ENCODE measurements at regions not wholly inside any gene's neighbourhood (a gene's known extent, or its start where the extent isn't known, plus 50 kb on each side); places are given as distances from the start of the nearest gene placed in this dataset.

DNA sequence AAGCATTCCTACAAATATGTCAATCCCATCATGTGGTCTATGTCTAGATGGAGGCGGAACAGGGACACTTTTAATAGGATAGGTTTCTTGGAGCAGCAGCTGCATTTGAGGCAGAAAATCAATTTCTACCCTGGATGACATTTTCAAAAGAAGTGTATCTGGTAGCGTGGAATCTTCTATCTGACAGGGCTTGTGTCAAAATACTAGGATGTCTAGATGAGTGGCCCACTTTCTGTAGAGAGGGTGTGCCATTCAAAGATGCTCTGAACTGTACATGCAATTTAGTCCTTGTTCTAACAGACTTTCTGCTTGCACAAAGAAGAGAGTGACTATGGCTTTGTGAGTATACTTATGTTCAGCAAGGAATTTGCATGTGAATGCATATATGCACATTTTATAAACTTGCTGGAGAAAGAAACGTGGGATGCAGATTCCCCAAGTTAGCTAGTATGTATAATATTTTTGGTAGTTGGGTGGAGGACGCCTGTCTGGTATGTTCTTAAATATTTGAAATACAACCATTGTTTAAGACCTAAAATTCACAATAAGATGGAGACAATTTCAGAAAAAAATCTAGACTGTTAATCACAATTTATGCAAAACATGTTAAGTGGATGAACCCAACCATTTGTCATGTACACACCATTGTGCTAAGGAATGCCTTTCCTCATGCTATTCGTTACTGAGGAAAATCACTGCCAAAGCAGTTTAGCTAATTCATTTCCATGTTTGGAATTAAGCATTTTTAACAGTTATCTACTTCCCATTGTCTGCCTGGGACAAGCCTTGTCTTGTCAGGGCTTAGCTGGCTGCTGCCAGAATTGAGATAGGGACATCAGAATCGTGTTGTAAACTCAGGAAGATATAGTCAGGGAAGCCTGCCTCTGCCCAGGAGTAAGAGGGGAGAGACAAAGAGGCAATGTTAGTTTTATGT lies 129.1 kb upstream of the MEF2C start:
- TF ChIP-seq, protein P1, sequence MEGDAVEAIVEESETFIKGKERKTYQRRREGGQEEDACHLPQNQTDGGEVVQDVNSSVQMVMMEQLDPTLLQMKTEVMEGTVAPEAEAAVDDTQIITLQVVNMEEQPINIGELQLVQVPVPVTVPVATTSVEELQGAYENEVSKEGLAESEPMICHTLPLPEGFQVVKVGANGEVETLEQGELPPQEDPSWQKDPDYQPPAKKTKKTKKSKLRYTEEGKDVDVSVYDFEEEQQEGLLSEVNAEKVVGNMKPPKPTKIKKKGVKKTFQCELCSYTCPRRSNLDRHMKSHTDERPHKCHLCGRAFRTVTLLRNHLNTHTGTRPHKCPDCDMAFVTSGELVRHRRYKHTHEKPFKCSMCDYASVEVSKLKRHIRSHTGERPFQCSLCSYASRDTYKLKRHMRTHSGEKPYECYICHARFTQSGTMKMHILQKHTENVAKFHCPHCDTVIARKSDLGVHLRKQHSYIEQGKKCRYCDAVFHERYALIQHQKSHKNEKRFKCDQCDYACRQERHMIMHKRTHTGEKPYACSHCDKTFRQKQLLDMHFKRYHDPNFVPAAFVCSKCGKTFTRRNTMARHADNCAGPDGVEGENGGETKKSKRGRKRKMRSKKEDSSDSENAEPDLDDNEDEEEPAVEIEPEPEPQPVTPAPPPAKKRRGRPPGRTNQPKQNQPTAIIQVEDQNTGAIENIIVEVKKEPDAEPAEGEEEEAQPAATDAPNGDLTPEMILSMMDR (IDR thresholded peaks at IDR 0.05; ENCODE audit: insufficient read depth, low read length), result no peak
- TF ChIP-seq, protein P2, sequence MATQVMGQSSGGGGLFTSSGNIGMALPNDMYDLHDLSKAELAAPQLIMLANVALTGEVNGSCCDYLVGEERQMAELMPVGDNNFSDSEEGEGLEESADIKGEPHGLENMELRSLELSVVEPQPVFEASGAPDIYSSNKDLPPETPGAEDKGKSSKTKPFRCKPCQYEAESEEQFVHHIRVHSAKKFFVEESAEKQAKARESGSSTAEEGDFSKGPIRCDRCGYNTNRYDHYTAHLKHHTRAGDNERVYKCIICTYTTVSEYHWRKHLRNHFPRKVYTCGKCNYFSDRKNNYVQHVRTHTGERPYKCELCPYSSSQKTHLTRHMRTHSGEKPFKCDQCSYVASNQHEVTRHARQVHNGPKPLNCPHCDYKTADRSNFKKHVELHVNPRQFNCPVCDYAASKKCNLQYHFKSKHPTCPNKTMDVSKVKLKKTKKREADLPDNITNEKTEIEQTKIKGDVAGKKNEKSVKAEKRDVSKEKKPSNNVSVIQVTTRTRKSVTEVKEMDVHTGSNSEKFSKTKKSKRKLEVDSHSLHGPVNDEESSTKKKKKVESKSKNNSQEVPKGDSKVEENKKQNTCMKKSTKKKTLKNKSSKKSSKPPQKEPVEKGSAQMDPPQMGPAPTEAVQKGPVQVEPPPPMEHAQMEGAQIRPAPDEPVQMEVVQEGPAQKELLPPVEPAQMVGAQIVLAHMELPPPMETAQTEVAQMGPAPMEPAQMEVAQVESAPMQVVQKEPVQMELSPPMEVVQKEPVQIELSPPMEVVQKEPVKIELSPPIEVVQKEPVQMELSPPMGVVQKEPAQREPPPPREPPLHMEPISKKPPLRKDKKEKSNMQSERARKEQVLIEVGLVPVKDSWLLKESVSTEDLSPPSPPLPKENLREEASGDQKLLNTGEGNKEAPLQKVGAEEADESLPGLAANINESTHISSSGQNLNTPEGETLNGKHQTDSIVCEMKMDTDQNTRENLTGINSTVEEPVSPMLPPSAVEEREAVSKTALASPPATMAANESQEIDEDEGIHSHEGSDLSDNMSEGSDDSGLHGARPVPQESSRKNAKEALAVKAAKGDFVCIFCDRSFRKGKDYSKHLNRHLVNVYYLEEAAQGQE (IDR thresholded peaks at IDR 0.05; ENCODE audit: insufficient replicate concordance, low read depth), result no peak
- TF ChIP-seq GABPA (IDR thresholded peaks at IDR 0.05; ENCODE audit: low read depth) (no peak), POLR2AphosphoS5 (IDR thresholded peaks at IDR 0.05; ENCODE audit: low read depth) (no peak), SPI1 (IDR thresholded peaks at IDR 0.05; ENCODE audit: borderline replicate concordance, low read depth) (no peak)
- Histone ChIP-seq H3K27me3 (ENCODE audit: insufficient read depth, poor library complexity, severe bottlenecking) (no peaks in the 10 kb centered on the region), H3K27ac (replicated peaks) (no peak overlapping the region), H3K4me3 (replicated peaks; ENCODE audit: insufficient read depth, low read length) (no peak overlapping the region)
- DNase-seq (ENCODE audit: low read depth in 1 of 2, low spot score in 1 of 2), result no peak

DNA sequence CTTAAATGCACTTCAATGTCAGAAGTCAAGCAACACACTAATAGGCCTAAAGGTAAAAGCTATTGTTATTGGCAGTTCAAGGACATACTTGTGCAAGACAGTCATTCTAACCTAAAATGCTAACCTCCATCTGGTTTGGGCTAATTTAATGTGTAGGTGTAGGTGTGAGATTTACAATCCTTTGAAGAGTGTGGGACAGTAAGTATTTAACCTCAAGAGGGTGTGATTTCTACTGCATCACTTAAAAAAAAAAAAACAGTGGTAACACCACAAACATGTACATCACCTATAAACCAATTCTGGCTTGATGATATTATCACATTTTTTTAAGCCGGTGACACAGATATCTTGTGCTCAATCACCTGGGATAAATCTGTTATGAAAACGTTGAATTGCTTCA lies 127.5 kb upstream of the MEF2C start:
- Histone ChIP-seq H3K4me3 (replicated peaks; ENCODE audit: insufficient read depth, low read length) (no peak overlapping the region), H3K27ac (replicated peaks) (no peak overlapping the region), H3K27me3 (ENCODE audit: insufficient read depth, poor library complexity, severe bottlenecking) (no peaks in the 10 kb centered on the region)
- TF ChIP-seq SPI1 (IDR thresholded peaks at IDR 0.05; ENCODE audit: borderline replicate concordance, low read depth) (no peak), POLR2AphosphoS5 (IDR thresholded peaks at IDR 0.05; ENCODE audit: low read depth) (no peak), GABPA (IDR thresholded peaks at IDR 0.05; ENCODE audit: low read depth) (no peak)
- TF ChIP-seq, protein P1 (IDR thresholded peaks at IDR 0.05; ENCODE audit: insufficient read depth, low read length), result no peak
- TF ChIP-seq, protein P2 (IDR thresholded peaks at IDR 0.05; ENCODE audit: insufficient replicate concordance, low read depth), result no peak
- DNase-seq (ENCODE audit: low read depth in 1 of 2, low spot score in 1 of 2), result no peak

- TF ChIP-seq, protein P2 (IDR thresholded peaks at IDR 0.05; ENCODE audit: insufficient replicate concordance, low read depth), result no peak
- TF ChIP-seq, protein P1 (IDR thresholded peaks at IDR 0.05; ENCODE audit: insufficient read depth, low read length), result no peak
- TF ChIP-seq POLR2AphosphoS5 (IDR thresholded peaks at IDR 0.05; ENCODE audit: low read depth), result no peak
- TF ChIP-seq SPI1 (IDR thresholded peaks at IDR 0.05; ENCODE audit: borderline replicate concordance, low read depth), result no peak
- no peak for TF ChIP-seq GABPA (IDR thresholded peaks at IDR 0.05; ENCODE audit: low read depth)
- H3K4me3 ChIP-seq (replicated peaks; ENCODE audit: insufficient read depth, low read length), result no peak overlapping the region
- H3K27me3 ChIP-seq (ENCODE audit: insufficient read depth, poor library complexity, severe bottlenecking), result no peaks in the 10 kb centered on the region
- no peak overlapping the region for H3K27ac ChIP-seq (replicated peaks)
- DNase-seq (ENCODE audit: low read depth in 1 of 2, low spot score in 1 of 2), result no peak
Observed at GRCh38 chr5:89008291-89008690, 125.3 kb upstream of the MEF2C start.
